H1 (cell line): ENCODE measurements at regions not wholly inside any gene's neighbourhood (a gene's known extent, or its start where the extent isn't known, plus 50 kb on each side); places are given as distances from the start of the nearest gene placed in this dataset.

Experiments
- BCL11A ChIP-seq, 2 experiments: IDR thresholded peaks; one replicate each; pipeline ENCODE4 v1.6.1; 2011; ENCODE audit warnings: low read depth in 2 of 2, low read length in 2 of 2, mild to moderate bottlenecking in 2 of 2
- CTCF ChIP-seq, 3 experiments: IDR thresholded peaks; 1 replicate in 2 of 3; 2 replicates in 1 of 3; pipeline versions ENCODE4 v1.5.1 to v1.6.1; 2011; ENCODE audit warnings: low read length in 3 of 3, mild to moderate bottlenecking in 3 of 3, inconsistent platforms in 2 of 3, low read depth in 1 of 3, moderate library complexity in 1 of 3; ENCODE audit not compliant: insufficient read depth in 1 of 3; ENCODE audit errors: control extremely low read depth in 1 of 3
- EP300 ChIP-seq, 2 experiments: IDR thresholded peaks; 1 replicate in 1 of 2; 2 replicates in 1 of 2; pipeline ENCODE4 v1.6.1; 2011 to 2012; ENCODE audit warnings: low read depth in 2 of 2, low read length in 2 of 2, mild to moderate bottlenecking in 2 of 2, borderline replicate concordance in 1 of 2, inconsistent platforms in 1 of 2, moderate library complexity in 1 of 2
- FOSL1 ChIP-seq: IDR thresholded peaks from 2 replicates; pipeline ENCODE4 v1.6.1; 2011; ENCODE audit warnings: mild to moderate bottlenecking, low read depth, low read length, moderate library complexity; ENCODE audit not compliant: insufficient read depth
- POLR2A ChIP-seq, 2 experiments: IDR thresholded peaks; 1 replicate in 1 of 2; 2 replicates in 1 of 2; pipeline ENCODE4 v1.6.1; 2011; ENCODE audit warnings: low read depth in 2 of 2, low read length in 2 of 2, mild to moderate bottlenecking in 2 of 2; ENCODE audit errors: control extremely low read depth in 1 of 2
- RNF2 ChIP-seq: fragments of 200-900, 300-1000 bp; sonication (generic); IDR thresholded peaks from 2 replicates; pipeline ENCODE4 v1.7.1; 2016; ENCODE audit warnings: borderline replicate concordance, low read depth, mild to moderate bottlenecking, antibody characterized with exemption, low read length; ENCODE audit not compliant: poor library complexity, severe bottlenecking; ENCODE audit errors: missing control alignments
- YY1 ChIP-seq: IDR thresholded peaks from 2 replicates; pipeline ENCODE4 v1.6.1; 2011; ENCODE audit warnings: low read depth, mild to moderate bottlenecking, low read length

GRCh38 chr17:69702078-69702477 is 287.6 kb downstream of the MAP2K6 start:
- no peak for TF ChIP-seq CTCF (IDR thresholded peaks at IDR 0.05; ENCODE audit: control extremely low read depth in 1 of 3, insufficient read depth in 1 of 3, low read depth in 1 of 3, low read length in 3 of 3)
- TF ChIP-seq POLR2A (IDR thresholded peaks at IDR 0.05; ENCODE audit: control extremely low read depth in 1 of 2, low read depth in 2 of 2, low read length in 2 of 2), result no peak
- TF ChIP-seq RNF2, result no peak
- TF ChIP-seq YY1, result no peak
- no peak for TF ChIP-seq EP300 (IDR thresholded peaks at IDR 0.05; ENCODE audit: borderline replicate concordance in 1 of 2, low read depth in 2 of 2, low read length in 2 of 2)
- no peak for TF ChIP-seq FOSL1
- no peak for TF ChIP-seq BCL11A (IDR thresholded peaks at IDR 0.05; ENCODE audit: low read depth in 2 of 2, low read length in 2 of 2)
